ENCODE measurements at regions not wholly inside any gene's neighbourhood (a gene's known extent, or its start where the extent isn't known, plus 50 kb on each side); places are given as distances from the start of the nearest gene placed in this dataset.

- TF ChIP-seq CTCF (IDR thresholded peaks at IDR 0.05; ENCODE audit: low read depth, low read length) = no peak
- no peak overlapping the region for H3K4me3 ChIP-seq (replicated peaks in 1 of 2; ENCODE audit: low read depth in 2 of 2, low read length in 2 of 2)
- DNase-seq (ENCODE audit: low read depth in 2 of 2) = no peak
Measured at GRCh38 chr13:104841110-104841509, 1694.4 kb downstream of the EFNB2 start.

- H3K4me3 ChIP-seq (replicated peaks in 1 of 2; ENCODE audit: low read depth in 2 of 2, low read length in 2 of 2) = no peak overlapping the region
- no peak for DNase-seq (ENCODE audit: low read depth in 2 of 2)
- TF ChIP-seq CTCF (IDR thresholded peaks at IDR 0.05; ENCODE audit: low read depth, low read length) = no peak
Measured at GRCh38 chr13:104837756-104838155, 1697.7 kb downstream of the EFNB2 start.

- H3K4me3 ChIP-seq (replicated peaks in 1 of 2; ENCODE audit: low read depth in 2 of 2, low read length in 2 of 2) = no peak overlapping the region
- no peak for TF ChIP-seq CTCF (IDR thresholded peaks at IDR 0.05; ENCODE audit: low read depth, low read length)
- no peak for DNase-seq (ENCODE audit: low read depth in 2 of 2)
Measured at GRCh38 chr13:104833221-104833620, 1702.2 kb downstream of the EFNB2 start.

GRCh38 chr13:104832231-104832630 lies 1703.2 kb downstream of the EFNB2 start:
- no peak overlapping the region for H3K4me3 ChIP-seq (replicated peaks in 1 of 2; ENCODE audit: low read depth in 2 of 2, low read length in 2 of 2)
- no peak for TF ChIP-seq CTCF (IDR thresholded peaks at IDR 0.05; ENCODE audit: low read depth, low read length)
- no peak for DNase-seq (ENCODE audit: low read depth in 2 of 2)

GRCh38 chr13:104831831-104832230 lies 1703.6 kb downstream of the EFNB2 start:
- TF ChIP-seq CTCF (IDR thresholded peaks at IDR 0.05; ENCODE audit: low read depth, low read length) = no peak
- no peak overlapping the region for H3K4me3 ChIP-seq (replicated peaks in 1 of 2; ENCODE audit: low read depth in 2 of 2, low read length in 2 of 2)
- DNase-seq (ENCODE audit: low read depth in 2 of 2) = no peak

GRCh38 chr13:104823709-104824108 lies 1711.8 kb downstream of the EFNB2 start:
- no peak for DNase-seq (ENCODE audit: low read depth in 2 of 2)

More at GRCh38 chr13:104823709-104824108, 1711.8 kb downstream of the EFNB2 start:
- H3K4me3 ChIP-seq (replicated peaks in 1 of 2; ENCODE audit: low read depth in 2 of 2, low read length in 2 of 2) = no peak overlapping the region
- no peak for TF ChIP-seq CTCF (IDR thresholded peaks at IDR 0.05; ENCODE audit: low read depth, low read length)
